ENCODE measurements at regions not wholly inside any gene's neighbourhood (a gene's known extent, or its start where the extent isn't known, plus 50 kb on each side); places are given as distances from the start of the nearest gene placed in this dataset.
"Not testable (repeated sequence)": the region's sequence is repeated elsewhere in the genome, so short reads cannot be mapped to it uniquely, and the experiment has no call there.

GRCh38 chr9:30925635-30926034, 1458.8 kb upstream of the ACO1 start:
- Histone ChIP-seq H3K4me3 (no peak overlapping the region), H3K9me3 (no peaks in the 10 kb centered on the region)
- ATAC-seq: no peak

DNA sequence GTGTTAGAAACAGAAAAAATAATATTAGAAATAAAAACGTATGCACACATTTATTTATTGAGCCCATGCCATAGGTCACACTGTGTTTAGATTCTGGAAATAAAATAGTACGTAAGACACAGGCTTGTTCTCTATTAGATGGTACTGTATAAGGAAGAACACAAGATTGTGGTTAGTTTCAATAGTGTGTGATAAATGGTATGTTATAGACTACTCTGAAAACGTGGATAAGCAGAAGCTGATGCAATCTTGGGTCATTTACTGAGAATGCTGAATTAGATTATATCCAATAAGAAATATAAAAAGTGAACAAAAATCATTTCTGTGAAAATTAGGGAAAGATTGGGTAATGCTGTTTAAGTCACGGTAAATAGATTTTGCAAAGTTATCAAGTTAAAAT, 1456.4 kb upstream of the ACO1 start:
- Histone ChIP-seq H3K4me1 (no peaks in the 10 kb centered on the region), H3K9me3 (no peaks in the 10 kb centered on the region), H3K27ac (no peak overlapping the region), H3K27me3 (no peaks in the 10 kb centered on the region), H3K36me3 (no peaks in the 10 kb centered on the region), H3K4me3 (no peak overlapping the region)
- no peak for DNase-seq
- intact Hi-C loops (cut with DNase I): no loop called here
- TF ChIP-seq, protein P1, sequence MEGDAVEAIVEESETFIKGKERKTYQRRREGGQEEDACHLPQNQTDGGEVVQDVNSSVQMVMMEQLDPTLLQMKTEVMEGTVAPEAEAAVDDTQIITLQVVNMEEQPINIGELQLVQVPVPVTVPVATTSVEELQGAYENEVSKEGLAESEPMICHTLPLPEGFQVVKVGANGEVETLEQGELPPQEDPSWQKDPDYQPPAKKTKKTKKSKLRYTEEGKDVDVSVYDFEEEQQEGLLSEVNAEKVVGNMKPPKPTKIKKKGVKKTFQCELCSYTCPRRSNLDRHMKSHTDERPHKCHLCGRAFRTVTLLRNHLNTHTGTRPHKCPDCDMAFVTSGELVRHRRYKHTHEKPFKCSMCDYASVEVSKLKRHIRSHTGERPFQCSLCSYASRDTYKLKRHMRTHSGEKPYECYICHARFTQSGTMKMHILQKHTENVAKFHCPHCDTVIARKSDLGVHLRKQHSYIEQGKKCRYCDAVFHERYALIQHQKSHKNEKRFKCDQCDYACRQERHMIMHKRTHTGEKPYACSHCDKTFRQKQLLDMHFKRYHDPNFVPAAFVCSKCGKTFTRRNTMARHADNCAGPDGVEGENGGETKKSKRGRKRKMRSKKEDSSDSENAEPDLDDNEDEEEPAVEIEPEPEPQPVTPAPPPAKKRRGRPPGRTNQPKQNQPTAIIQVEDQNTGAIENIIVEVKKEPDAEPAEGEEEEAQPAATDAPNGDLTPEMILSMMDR (IDR thresholded peaks at IDR 0.05): no peak
- no peak for ATAC-seq

More at GRCh38 chr9:30925635-30926034, 1458.8 kb upstream of the ACO1 start:
- TF ChIP-seq, protein P1 (IDR thresholded peaks at IDR 0.05): no peak
- no peaks in the 10 kb centered on the region for H3K4me1 ChIP-seq
- no peak overlapping the region for H3K27ac ChIP-seq
- H3K27me3 ChIP-seq: no peaks in the 10 kb centered on the region
- H3K36me3 ChIP-seq: no peaks in the 10 kb centered on the region
- DNase-seq: no peak
- intact Hi-C loops (cut with DNase I): no loop called here

- Histone ChIP-seq H3K9me3 (no peaks in the 10 kb centered on the region), H3K4me1 (no peaks in the 10 kb centered on the region), H3K4me3 (no peak overlapping the region), H3K27ac (no peak overlapping the region), H3K27me3 (no peaks in the 10 kb centered on the region), H3K36me3 (no peaks in the 10 kb centered on the region)
- no peak for DNase-seq
- TF ChIP-seq, protein P1 (IDR thresholded peaks at IDR 0.05): no peak
- no peak for ATAC-seq
- intact Hi-C loops (cut with DNase I): no loop called here
These were observed 1452.2 kb upstream of the ACO1 start for GRCh38 chr9:30932226-30932625.

DNA sequence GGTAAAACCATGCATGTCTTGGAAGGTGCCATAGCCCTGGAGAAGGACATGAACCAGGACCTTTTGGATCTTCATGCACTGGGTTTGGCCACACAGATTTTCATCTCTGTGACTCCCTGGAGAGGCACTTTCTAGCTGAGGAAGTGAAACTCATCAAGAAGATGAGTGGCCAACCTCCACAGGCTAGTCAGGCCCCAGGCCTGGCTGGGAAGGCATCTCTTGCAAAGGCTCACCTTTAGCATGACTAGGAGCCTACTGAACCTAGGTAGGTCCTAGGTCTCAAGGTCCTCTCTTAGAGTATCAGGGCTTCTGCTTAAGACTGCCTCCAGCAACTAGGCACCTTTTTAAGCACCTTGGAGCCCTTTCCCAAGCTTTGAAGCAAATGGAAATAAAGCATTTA, 1448.7 kb upstream of the ACO1 start:
- no peak overlapping the region for H3K27ac ChIP-seq
- H3K4me3 ChIP-seq: no peak overlapping the region
- intact Hi-C loops (cut with DNase I): no loop called here
- no peaks in the 10 kb centered on the region for H3K9me3 ChIP-seq
- DNase-seq (no peak), ATAC-seq (no peak)
- no peaks in the 10 kb centered on the region for H3K36me3 ChIP-seq
- H3K27me3 ChIP-seq: no peaks in the 10 kb centered on the region
- H3K4me1 ChIP-seq: no peaks in the 10 kb centered on the region
- TF ChIP-seq, protein P1 (IDR thresholded peaks at IDR 0.05): no peak

- no peaks in the 10 kb centered on the region for H3K36me3 ChIP-seq
- intact Hi-C loops (cut with DNase I): no loop called here
- no peak overlapping the region for H3K4me3 ChIP-seq
- TF ChIP-seq, protein P1 (IDR thresholded peaks at IDR 0.05): no peak
- no peaks in the 10 kb centered on the region for H3K9me3 ChIP-seq
- H3K4me1 ChIP-seq: no peaks in the 10 kb centered on the region
- no peak overlapping the region for H3K27ac ChIP-seq
- ATAC-seq: no peak
- H3K27me3 ChIP-seq: no peaks in the 10 kb centered on the region
- DNase-seq: no peak
These were observed 1447.3 kb upstream of the ACO1 start for GRCh38 chr9:30937106-30937505.

DNA sequence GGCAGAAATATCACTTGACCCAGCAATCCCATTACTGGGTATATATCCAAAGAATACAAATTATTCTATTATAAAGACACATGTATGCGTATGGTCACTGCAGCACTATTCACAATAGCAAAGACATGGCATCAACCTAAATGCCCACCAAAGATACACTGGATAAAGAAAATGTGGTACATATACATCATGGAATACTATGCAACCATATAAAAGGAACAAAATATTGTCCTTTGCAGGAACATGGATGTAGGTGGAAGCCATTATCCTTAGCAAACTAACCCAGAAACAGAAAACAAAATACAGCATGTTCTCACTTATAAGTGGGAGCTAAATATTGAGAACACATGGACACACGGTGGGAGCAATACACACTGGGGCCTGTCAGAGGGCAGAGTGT, 1441.6 kb upstream of the ACO1 start:
- ATAC-seq; DNase-seq; H3K27ac ChIP-seq; intact Hi-C loops (cut with DNase I); H3K9me3 ChIP-seq; H3K27me3 ChIP-seq; H3K4me3 ChIP-seq; H3K4me1 ChIP-seq; H3K36me3 ChIP-seq: not testable (repeated sequence)
